CD14-positive monocyte (primary cell): ENCODE measurements at regions not wholly inside any gene's neighbourhood (a gene's known extent, or its start where the extent isn't known, plus 50 kb on each side); places are given as distances from the start of the nearest gene placed in this dataset.

Experiments
- DNase-seq, 3 donors: peaks; one replicate each; pipeline ENCODE4 v3.0.0-alpha.2; 2011 to 2022
- H2AFZ ChIP-seq: 2 replicates; pipeline ENCODE4 v1.6.0; 2012; ENCODE audit warnings: mild to moderate bottlenecking, low read depth, low read length, inconsistent platforms; ENCODE audit not compliant: insufficient read depth, poor library complexity, severe bottlenecking
- H3K27ac ChIP-seq, 2 donors: 1 replicate in 1 of 2; 2 replicates in 1 of 2; pipeline ENCODE4 v1.5.1; 2012 to 2013; ENCODE audit warnings: low read length in 2 of 2, control low read depth in 1 of 2, inconsistent platforms in 1 of 2, low read depth in 1 of 2, mild to moderate bottlenecking in 1 of 2
- H3K27me3 ChIP-seq, 2 donors: one replicate each; pipeline versions ENCODE4 v1.6.0 to v1.6.1; 2011 to 2013; ENCODE audit warnings: low read length in 2 of 2; ENCODE audit not compliant: control insufficient read depth in 2 of 2, insufficient read depth in 2 of 2
- H3K36me3 ChIP-seq, 2 donors: replicated peaks in 1 of 2; 1 replicate in 1 of 2; 2 replicates in 1 of 2; pipeline versions ENCODE4 v1.5.1 to v1.6.1; 2012 to 2013; ENCODE audit warnings: low read length in 2 of 2, control low read depth in 1 of 2, inconsistent platforms in 1 of 2, mild to moderate bottlenecking in 1 of 2; ENCODE audit not compliant: insufficient read depth in 2 of 2, control insufficient read depth in 1 of 2
- H3K4me1 ChIP-seq, 2 donors: 1 replicate in 1 of 2; 2 replicates in 1 of 2; pipeline versions ENCODE4 v1.5.1 to v1.6.1; 2012 to 2013; ENCODE audit warnings: low read length in 2 of 2, control low read depth in 1 of 2, inconsistent platforms in 1 of 2, mild to moderate bottlenecking in 1 of 2, moderate library complexity in 1 of 2; ENCODE audit not compliant: insufficient read depth in 2 of 2, control insufficient read depth in 1 of 2
- H3K4me2 ChIP-seq: replicated peaks from 2 replicates; pipeline ENCODE3; 2012; ENCODE audit warnings: low read length, moderate library complexity, mild to moderate bottlenecking; ENCODE audit not compliant: poor library complexity, severe bottlenecking; ENCODE audit errors: extremely low read depth
- H3K4me3 ChIP-seq, 3 experiments: fragments of 200-600 bp in 1 of 3; sonication (generic) in 1 of 3; replicated peaks in 1 of 3; 1 replicate in 2 of 3; 2 replicates in 1 of 3; pipeline ENCODE4 v1.5.1; 2011 to 2013; ENCODE audit warnings: low read length in 3 of 3, mild to moderate bottlenecking in 3 of 3, control low read depth in 2 of 3, low read depth in 2 of 3, inconsistent platforms in 1 of 3, moderate library complexity in 1 of 3
- H3K79me2 ChIP-seq: 2 replicates; pipeline ENCODE4 v1.6.0; 2012; ENCODE audit warnings: mild to moderate bottlenecking, control low read depth, inconsistent platforms, low read length, moderate library complexity; ENCODE audit not compliant: insufficient read depth
- H3K9ac ChIP-seq: 2 replicates; pipeline ENCODE4 v1.6.0; 2017; ENCODE audit warnings: low read length, mild to moderate bottlenecking; ENCODE audit not compliant: insufficient read depth, poor library complexity, severe bottlenecking
- H3K9me3 ChIP-seq, 2 donors: replicated peaks in 1 of 2; 1 replicate in 1 of 2; 2 replicates in 1 of 2; pipeline versions ENCODE4 v1.5.1 to v1.6.1; 2012 to 2013; ENCODE audit warnings: low read length in 2 of 2, control low read depth in 1 of 2; ENCODE audit not compliant: control insufficient read depth in 1 of 2, insufficient read depth in 1 of 2
- H4K20me1 ChIP-seq: 2 replicates; pipeline ENCODE4 v1.6.0; 2012; ENCODE audit warnings: mild to moderate bottlenecking, low read length, control low read depth, moderate library complexity; ENCODE audit not compliant: insufficient read depth
- H3K27ac Mint-ChIP-seq, 7 donors: one replicate each; pipeline ENCODE4 v1.8.0; 2020; ENCODE audit warnings: mild to moderate bottlenecking in 7 of 7, mixed read lengths in 7 of 7, moderate library complexity in 6 of 7, inconsistent platforms in 2 of 7
- H3K27me3 Mint-ChIP-seq, 3 donors: one replicate each; pipeline ENCODE4 v1.8.0; 2021 to 2022; ENCODE audit warnings: low read depth in 3 of 3, mild to moderate bottlenecking in 3 of 3, mixed read lengths in 3 of 3, moderate library complexity in 3 of 3, inconsistent platforms in 1 of 3
- H3K36me3 Mint-ChIP-seq, 2 donors: one replicate each; pipeline ENCODE4 v1.8.0; 2020; ENCODE audit warnings: mixed read lengths in 2 of 2, inconsistent platforms in 1 of 2, mild to moderate bottlenecking in 1 of 2
- H3K4me1 Mint-ChIP-seq: one replicate; pipeline ENCODE4 v1.8.0; 2020; ENCODE audit warnings: mild to moderate bottlenecking, mixed read lengths
- H3K4me3 Mint-ChIP-seq, 2 donors: one replicate each; pipeline ENCODE4 v1.8.0; 2020; ENCODE audit warnings: mild to moderate bottlenecking in 2 of 2, mixed read lengths in 2 of 2, moderate library complexity in 1 of 2
- H3K9me3 Mint-ChIP-seq, 7 donors: one replicate each; pipeline ENCODE4 v1.8.0; 2020 to 2022; ENCODE audit warnings: mixed read lengths in 7 of 7, mild to moderate bottlenecking in 6 of 7, moderate library complexity in 6 of 7, inconsistent platforms in 2 of 7
- CTCF ChIP-seq: fragments of 200-600 bp; IDR thresholded peaks from one replicate; pipeline ENCODE4 v1.8.0; 2022; ENCODE audit warnings: antibody characterized with exemption, mild to moderate bottlenecking
- WGBS: methylation state at CpG from one replicate; pipeline ENCODE4 v1.1.5; 2013; ENCODE audit warnings: missing lambda C conversion rate; ENCODE audit not compliant: insufficient coverage; 5-methylcytosine and 5-hydroxymethylcytosine counted together
- intact Hi-C, 2 donors: fragments of 100-400 bp; cut with micrococcal nuclease; formaldehyde crosslinking; loops; one replicate each; pipeline versions ENCODE4 v1.15.0 to v1.15.1; 2023

GRCh38 chr10:55966101-55966500 lies 395.0 kb downstream of the ZWINT start:
- Histone ChIP-seq H3K36me3 (no peaks in the 10 kb centered on the region), H4K20me1 (no peaks in the 10 kb centered on the region), H2AFZ (no peak overlapping the region), H3K79me2 (no peaks in the 10 kb centered on the region), H3K27ac (no peak overlapping the region), H3K27me3 (no peaks in the 10 kb centered on the region), H3K4me1 (no peaks in the 10 kb centered on the region), H3K4me3 (no peak overlapping the region), H3K9ac (no peak overlapping the region), H3K4me2 (no peak overlapping the region), H3K9me3 (no peaks in the 10 kb centered on the region)
- TF ChIP-seq CTCF, result no peak
- intact Hi-C loops, result no loop called here
- H3K4me1 Mint-ChIP-seq, result no peaks in the 10 kb centered on the region
- WGBS, result no CpG with 5 or more reads among the region's 2 CpGs
- peaks cover 0 to 2% (median 0%) of the 10 kb centered on the region in 3 donors for H3K27me3 Mint-ChIP-seq
- no peaks in the 10 kb centered on the region for H3K36me3 Mint-ChIP-seq
- DNase-seq, result no peak
- H3K9me3 Mint-ChIP-seq, result peaks cover 0 to 3% (median 2%) of the 10 kb centered on the region in 7 donors
- H3K27ac Mint-ChIP-seq, result no peak overlapping the region
- H3K4me3 Mint-ChIP-seq, result no peak overlapping the region

DNA sequence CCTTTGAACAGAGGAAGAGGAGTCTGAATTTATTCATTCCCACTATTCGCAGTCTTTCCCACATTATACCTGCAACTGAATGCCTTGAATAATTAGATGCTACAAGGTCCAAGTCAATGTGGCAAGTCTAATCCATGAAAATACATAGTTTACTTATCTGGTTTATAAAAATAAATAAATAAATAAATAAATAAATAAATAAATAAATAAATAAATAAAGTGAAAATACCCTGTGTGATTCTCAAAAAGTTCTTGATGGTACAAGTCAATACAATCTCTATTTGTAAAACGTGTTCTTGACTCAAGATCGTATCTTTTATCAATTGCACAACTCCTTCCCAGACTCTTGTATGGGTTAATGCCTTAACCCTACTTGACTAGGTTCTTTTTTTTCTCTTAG lies 417.7 kb downstream of the ZWINT start:
- H3K27ac ChIP-seq, result no peak overlapping the region
- TF ChIP-seq CTCF, result no peak
- H3K4me1 ChIP-seq, result no peaks in the 10 kb centered on the region
- Mint-ChIP-seq H3K4me3 (no peak overlapping the region), H3K36me3 (no peaks in the 10 kb centered on the region), H3K9me3 (peaks cover 0 to 9% (median 0%) of the 10 kb centered on the region in 7 donors), H3K4me1 (no peaks in the 10 kb centered on the region), H3K27me3 (no peaks in the 10 kb centered on the region), H3K27ac (no peak overlapping the region)
- H3K36me3 ChIP-seq, result no peaks in the 10 kb centered on the region
- H3K27me3 ChIP-seq, result no peaks in the 10 kb centered on the region
- no peak overlapping the region for H3K4me2 ChIP-seq
- intact Hi-C loops, result no loop called here
- no peak for DNase-seq
- WGBS, result no CpG with 5 or more reads among the region's 3 CpGs
- no peak overlapping the region for H3K4me3 ChIP-seq
- no peak overlapping the region for H3K9ac ChIP-seq
- H2AFZ ChIP-seq, result no peak overlapping the region
- H3K79me2 ChIP-seq, result no peaks in the 10 kb centered on the region
- peaks cover 0 to 9% of the 10 kb centered on the region in 2 donors for H3K9me3 ChIP-seq
- no peaks in the 10 kb centered on the region for H4K20me1 ChIP-seq
